ENCODE measurements at regions not wholly inside any gene's neighbourhood (a gene's known extent, or its start where the extent isn't known, plus 50 kb on each side); places are given as distances from the start of the nearest gene placed in this dataset.

DNA sequence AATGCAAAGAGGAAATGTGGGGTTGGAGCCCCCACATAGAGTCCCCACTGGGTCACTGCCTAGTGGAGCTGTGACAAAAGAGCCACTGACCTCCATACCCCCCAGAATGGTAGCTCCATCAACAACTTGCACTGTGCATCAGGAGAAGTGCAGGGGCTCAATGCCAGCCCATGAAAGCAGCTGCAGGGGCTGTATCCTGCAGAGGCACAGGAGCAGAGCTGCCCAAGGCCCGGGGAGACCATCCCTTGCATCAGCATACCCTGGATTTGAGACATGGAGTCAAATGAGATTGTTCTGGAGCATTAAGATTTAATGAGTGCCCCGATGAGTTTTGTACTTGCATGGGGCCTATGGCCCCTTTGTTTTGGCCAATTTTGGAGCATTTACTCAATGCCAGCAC, 1023.6 kb downstream of the VRK1 start:
- no peaks in the 10 kb centered on the region for H3K4me1 ChIP-seq (ENCODE audit: control insufficient read depth, insufficient read depth, low read length)
- H3K27me3 ChIP-seq (ENCODE audit: control insufficient read depth, insufficient read depth, low read length), result no peaks in the 10 kb centered on the region
- no CpG with 5 or more reads among the region's 2 CpGs for WGBS (ENCODE audit: insufficient coverage, insufficient read length)
- DNase-seq (ENCODE audit: low read depth, low spot score), result no peak
- no peaks in the 10 kb centered on the region for H3K36me3 ChIP-seq (ENCODE audit: control insufficient read depth, insufficient read depth, low read length)
- H3K9me3 ChIP-seq (ENCODE audit: control insufficient read depth, insufficient read depth, low read length), result no peaks in the 10 kb centered on the region
- H3K4me3 ChIP-seq (ENCODE audit: low read length), result no peak overlapping the region
- H3K27ac ChIP-seq (ENCODE audit: low read length), result no peak overlapping the region

DNA sequence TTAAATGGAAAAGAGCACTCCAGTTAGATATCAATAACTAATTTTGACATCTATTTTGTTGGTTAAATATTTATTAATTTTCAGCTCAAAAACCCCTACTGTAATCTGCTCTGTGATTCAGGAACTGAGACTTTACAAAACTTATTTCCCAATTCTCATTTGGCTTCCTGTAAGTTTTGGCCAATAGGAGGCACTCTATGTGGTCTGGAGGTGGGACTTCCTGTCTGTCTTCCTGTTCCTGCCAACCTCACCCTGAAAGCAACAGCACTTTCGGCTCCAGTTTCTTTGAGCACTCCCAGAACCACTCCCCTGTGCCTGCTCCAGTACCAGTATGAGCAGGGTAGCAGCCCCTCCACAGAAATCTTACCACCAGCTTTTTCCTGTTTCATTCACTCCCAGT, 1027.0 kb downstream of the VRK1 start:
- H3K27ac ChIP-seq (ENCODE audit: low read length), result no peak overlapping the region
- no peaks in the 10 kb centered on the region for H3K4me1 ChIP-seq (ENCODE audit: control insufficient read depth, insufficient read depth, low read length)
- no peak for DNase-seq (ENCODE audit: low read depth, low spot score)
- H3K27me3 ChIP-seq (ENCODE audit: control insufficient read depth, insufficient read depth, low read length), result no peaks in the 10 kb centered on the region
- H3K9me3 ChIP-seq (ENCODE audit: control insufficient read depth, insufficient read depth, low read length), result no peaks in the 10 kb centered on the region
- WGBS (ENCODE audit: insufficient coverage, insufficient read length), result no CpG with 5 or more reads among the region's 1 CpG
- H3K36me3 ChIP-seq (ENCODE audit: control insufficient read depth, insufficient read depth, low read length), result no peaks in the 10 kb centered on the region
- no peak overlapping the region for H3K4me3 ChIP-seq (ENCODE audit: low read length)

DNA sequence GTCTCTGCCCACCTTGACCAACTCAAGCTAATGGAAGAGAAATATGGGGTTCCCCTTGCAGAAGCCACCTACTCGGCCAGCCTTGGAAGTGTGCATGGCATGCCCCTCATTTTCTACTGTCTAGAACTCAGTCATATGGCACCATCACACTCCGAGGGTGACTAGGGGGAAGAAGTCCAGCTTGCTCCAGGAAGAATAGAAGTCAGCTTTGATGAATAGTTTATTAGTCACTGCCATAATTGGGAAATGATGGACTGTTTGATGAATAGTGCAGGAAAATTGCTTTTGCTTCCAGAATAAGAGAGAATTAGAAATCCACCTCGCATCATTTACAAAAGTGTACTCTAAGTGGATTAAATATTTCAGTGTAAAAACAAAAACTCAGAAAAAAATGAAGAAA, 1030.6 kb downstream of the VRK1 start:
- Histone ChIP-seq H3K27ac (ENCODE audit: low read length) (no peak overlapping the region), H3K4me1 (ENCODE audit: control insufficient read depth, insufficient read depth, low read length) (no peaks in the 10 kb centered on the region), H3K4me3 (ENCODE audit: low read length) (no peak overlapping the region), H3K27me3 (ENCODE audit: control insufficient read depth, insufficient read depth, low read length) (no peaks in the 10 kb centered on the region), H3K9me3 (ENCODE audit: control insufficient read depth, insufficient read depth, low read length) (no peaks in the 10 kb centered on the region), H3K36me3 (ENCODE audit: control insufficient read depth, insufficient read depth, low read length) (no peaks in the 10 kb centered on the region)
- no peak for DNase-seq (ENCODE audit: low read depth, low spot score)
- WGBS (ENCODE audit: insufficient coverage, insufficient read length), result no CpG with 5 or more reads among the region's 3 CpGs

DNA sequence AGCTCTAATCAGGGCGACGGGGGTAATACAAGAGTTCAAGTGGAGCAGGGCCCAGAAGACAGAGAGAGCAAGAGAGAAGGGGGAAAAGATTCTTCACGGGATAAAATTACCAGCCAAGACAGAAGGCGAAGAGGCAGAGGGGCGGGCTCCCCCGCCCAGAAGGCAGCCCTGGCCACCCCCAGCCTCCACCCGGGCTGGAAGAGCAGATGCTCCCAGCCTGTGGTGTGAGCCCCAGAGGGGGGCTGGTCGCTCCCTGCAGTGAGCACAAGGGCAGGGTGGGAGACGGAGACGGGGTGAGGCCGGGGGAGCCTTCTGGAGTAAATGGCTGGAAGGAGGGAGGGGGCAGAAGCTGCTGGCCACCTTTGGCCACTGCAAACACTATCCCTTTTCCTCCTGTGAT, 1035.6 kb downstream of the VRK1 start:
- no CpG with 5 or more reads among the region's 11 CpGs for WGBS (ENCODE audit: insufficient coverage, insufficient read length)

DNA sequence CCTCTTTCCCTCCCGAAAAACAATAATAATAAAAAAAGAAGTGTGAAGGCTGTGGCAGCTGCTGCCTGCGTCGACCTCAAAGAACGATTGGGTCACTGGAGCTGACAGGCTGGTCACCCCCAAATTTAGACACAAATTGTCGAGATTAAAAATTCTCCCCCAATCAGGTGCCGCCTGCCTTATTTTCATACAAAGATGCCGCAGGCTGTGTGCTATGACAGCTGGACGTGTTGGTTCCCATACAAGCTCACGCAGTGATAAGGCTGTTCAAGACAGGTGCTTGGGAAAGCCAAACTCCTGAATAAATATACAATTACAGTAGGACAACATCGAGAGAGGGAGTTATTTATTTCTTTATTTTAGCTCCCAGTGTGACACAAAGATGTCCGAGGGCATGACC, 1041.8 kb downstream of the VRK1 start:
- Histone ChIP-seq H3K27me3 (ENCODE audit: control insufficient read depth, insufficient read depth, low read length) (no peaks in the 10 kb centered on the region), H3K36me3 (ENCODE audit: control insufficient read depth, insufficient read depth, low read length) (no peaks in the 10 kb centered on the region), H3K27ac (ENCODE audit: low read length) (no peak overlapping the region), H3K4me3 (ENCODE audit: low read length) (no peak overlapping the region), H3K9me3 (ENCODE audit: control insufficient read depth, insufficient read depth, low read length) (no peaks in the 10 kb centered on the region), H3K4me1 (ENCODE audit: control insufficient read depth, insufficient read depth, low read length) (peaks cover 1% of the 10 kb centered on the region; the same call in 1 of the 2 replicates)
- no peak for DNase-seq (ENCODE audit: low read depth, low spot score)
- WGBS (ENCODE audit: insufficient coverage, insufficient read length), result no CpG with 5 or more reads among the region's 11 CpGs

More for the DNA sequence above, 1035.6 kb downstream of the VRK1 start:
- H3K4me3 ChIP-seq (ENCODE audit: low read length), result no peak overlapping the region
- no peak for DNase-seq (ENCODE audit: low read depth, low spot score)
- H3K36me3 ChIP-seq (ENCODE audit: control insufficient read depth, insufficient read depth, low read length), result no peaks in the 10 kb centered on the region
- no peaks in the 10 kb centered on the region for H3K27me3 ChIP-seq (ENCODE audit: control insufficient read depth, insufficient read depth, low read length)
- H3K27ac ChIP-seq (ENCODE audit: low read length), result no peak overlapping the region
- H3K9me3 ChIP-seq (ENCODE audit: control insufficient read depth, insufficient read depth, low read length), result no peaks in the 10 kb centered on the region
- H3K4me1 ChIP-seq (ENCODE audit: control insufficient read depth, insufficient read depth, low read length), result no peaks in the 10 kb centered on the region

DNA sequence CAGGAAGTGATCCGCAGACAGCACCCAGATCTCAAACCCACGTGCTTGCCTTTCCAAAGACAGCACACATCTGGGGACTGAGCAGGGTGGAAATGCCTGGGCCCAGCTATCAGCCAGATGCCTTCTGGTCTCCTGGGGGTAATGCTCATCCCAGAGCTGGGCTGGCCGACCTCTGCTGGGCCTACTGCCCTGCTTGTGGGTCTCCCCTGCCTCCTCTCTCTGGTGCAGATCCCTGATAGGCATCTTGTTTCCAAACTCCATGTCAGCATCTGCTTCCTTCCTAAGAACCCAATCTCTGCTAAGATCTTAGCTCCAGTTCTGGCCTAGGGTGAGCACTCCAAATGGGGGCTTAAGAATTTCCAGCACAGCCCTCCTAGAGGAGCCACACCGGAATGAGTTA, 1043.0 kb downstream of the VRK1 start:
- no peak overlapping the region for H3K4me3 ChIP-seq (ENCODE audit: low read length)
- no peak for DNase-seq (ENCODE audit: low read depth, low spot score)
- no peak overlapping the region for H3K27ac ChIP-seq (ENCODE audit: low read length)
- H3K9me3 ChIP-seq (ENCODE audit: control insufficient read depth, insufficient read depth, low read length), result no peaks in the 10 kb centered on the region
- H3K4me1 ChIP-seq (ENCODE audit: control insufficient read depth, insufficient read depth, low read length), result peaks cover 1% of the 10 kb centered on the region; the same call in 1 of the 2 replicates
- H3K36me3 ChIP-seq (ENCODE audit: control insufficient read depth, insufficient read depth, low read length), result no peaks in the 10 kb centered on the region
- no peaks in the 10 kb centered on the region for H3K27me3 ChIP-seq (ENCODE audit: control insufficient read depth, insufficient read depth, low read length)
- no CpG with 5 or more reads among the region's 4 CpGs for WGBS (ENCODE audit: insufficient coverage, insufficient read length)

DNA sequence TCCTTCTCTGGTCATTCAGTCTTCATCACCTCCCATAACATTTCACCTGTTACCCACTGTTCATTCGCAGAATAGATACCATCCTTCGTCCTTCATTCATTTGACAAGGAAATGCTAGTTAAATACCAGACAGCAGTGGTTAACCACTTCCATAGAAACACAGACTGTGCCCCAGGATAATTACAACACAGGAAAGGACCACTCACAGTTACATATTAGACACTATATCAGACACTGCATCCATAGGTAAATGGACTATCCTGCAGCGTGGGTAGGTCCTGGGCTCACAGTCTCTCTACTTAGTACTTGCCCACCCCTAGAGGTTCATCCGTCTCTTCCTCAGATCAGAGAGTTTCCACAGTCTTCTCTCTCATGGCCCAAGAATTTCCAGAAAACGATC, 1044.6 kb downstream of the VRK1 start:
- Histone ChIP-seq H3K36me3 (ENCODE audit: control insufficient read depth, insufficient read depth, low read length) (no peaks in the 10 kb centered on the region), H3K9me3 (ENCODE audit: control insufficient read depth, insufficient read depth, low read length) (no peaks in the 10 kb centered on the region), H3K27ac (ENCODE audit: low read length) (no peak overlapping the region), H3K4me3 (ENCODE audit: low read length) (no peak overlapping the region), H3K4me1 (ENCODE audit: control insufficient read depth, insufficient read depth, low read length) (peaks cover 1% of the 10 kb centered on the region; the same call in 1 of the 2 replicates), H3K27me3 (ENCODE audit: control insufficient read depth, insufficient read depth, low read length) (no peaks in the 10 kb centered on the region)
- WGBS (ENCODE audit: insufficient coverage, insufficient read length), result no CpG with 5 or more reads among the region's 5 CpGs
- DNase-seq (ENCODE audit: low read depth, low spot score), result no peak

DNA sequence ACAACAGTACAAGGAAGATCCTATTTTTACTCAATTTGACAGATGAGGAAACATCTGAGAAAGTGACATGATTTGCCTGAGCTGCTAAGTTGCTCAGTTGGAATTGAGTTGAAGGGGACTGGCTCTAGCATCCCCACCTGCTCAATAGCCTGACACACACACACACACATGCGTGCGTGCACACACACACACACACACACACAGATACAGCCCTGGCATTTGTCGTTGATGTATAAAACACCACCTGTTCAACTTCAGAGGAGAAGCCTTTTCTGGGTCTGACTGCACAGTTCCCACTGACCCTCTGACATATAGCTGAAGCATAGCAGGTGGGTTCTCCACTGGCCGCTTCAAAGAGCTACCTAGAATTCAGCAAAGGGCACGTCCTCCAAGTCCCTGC, 1045.9 kb downstream of the VRK1 start:
- DNase-seq (ENCODE audit: low read depth, low spot score), result no peak
- H3K4me3 ChIP-seq (ENCODE audit: low read length), result no peak overlapping the region
- WGBS (ENCODE audit: insufficient coverage, insufficient read length), result no CpG with 5 or more reads among the region's 5 CpGs
- H3K27ac ChIP-seq (ENCODE audit: low read length), result no peak overlapping the region
- H3K4me1 ChIP-seq (ENCODE audit: control insufficient read depth, insufficient read depth, low read length), result peaks cover 1% of the 10 kb centered on the region; the same call in 1 of the 2 replicates
- H3K9me3 ChIP-seq (ENCODE audit: control insufficient read depth, insufficient read depth, low read length), result no peaks in the 10 kb centered on the region
- H3K27me3 ChIP-seq (ENCODE audit: control insufficient read depth, insufficient read depth, low read length), result no peaks in the 10 kb centered on the region
- H3K36me3 ChIP-seq (ENCODE audit: control insufficient read depth, insufficient read depth, low read length), result no peaks in the 10 kb centered on the region

DNA sequence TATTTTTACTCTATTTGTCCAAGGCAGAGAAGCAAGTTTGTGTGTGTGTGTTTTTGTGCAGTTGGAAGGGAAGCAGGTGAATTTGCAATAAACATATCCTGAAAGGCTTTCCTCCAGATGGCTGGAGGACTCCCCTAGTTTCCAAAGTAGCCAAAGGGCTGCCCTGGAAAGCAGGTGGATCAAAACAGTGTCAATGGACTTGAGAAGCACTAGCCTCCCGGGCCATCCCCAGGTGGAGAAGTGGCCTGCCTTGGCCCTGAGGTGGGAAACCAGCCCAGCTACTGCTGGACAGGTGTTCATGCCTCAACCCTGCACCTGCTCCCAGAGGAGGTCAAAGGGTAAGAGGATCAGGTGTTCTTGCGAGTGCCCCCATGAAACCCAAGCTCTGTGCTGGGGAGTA, 1046.9 kb downstream of the VRK1 start:
- Histone ChIP-seq H3K9me3 (ENCODE audit: control insufficient read depth, insufficient read depth, low read length) (no peaks in the 10 kb centered on the region), H3K4me1 (ENCODE audit: control insufficient read depth, insufficient read depth, low read length) (no peaks in the 10 kb centered on the region), H3K27ac (ENCODE audit: low read length) (no peak overlapping the region), H3K4me3 (ENCODE audit: low read length) (no peak overlapping the region), H3K27me3 (ENCODE audit: control insufficient read depth, insufficient read depth, low read length) (no peaks in the 10 kb centered on the region), H3K36me3 (ENCODE audit: control insufficient read depth, insufficient read depth, low read length) (no peaks in the 10 kb centered on the region)
- WGBS (ENCODE audit: insufficient coverage, insufficient read length), result no CpG with 5 or more reads among the region's 2 CpGs
- DNase-seq (ENCODE audit: low read depth, low spot score), result no peak

DNA sequence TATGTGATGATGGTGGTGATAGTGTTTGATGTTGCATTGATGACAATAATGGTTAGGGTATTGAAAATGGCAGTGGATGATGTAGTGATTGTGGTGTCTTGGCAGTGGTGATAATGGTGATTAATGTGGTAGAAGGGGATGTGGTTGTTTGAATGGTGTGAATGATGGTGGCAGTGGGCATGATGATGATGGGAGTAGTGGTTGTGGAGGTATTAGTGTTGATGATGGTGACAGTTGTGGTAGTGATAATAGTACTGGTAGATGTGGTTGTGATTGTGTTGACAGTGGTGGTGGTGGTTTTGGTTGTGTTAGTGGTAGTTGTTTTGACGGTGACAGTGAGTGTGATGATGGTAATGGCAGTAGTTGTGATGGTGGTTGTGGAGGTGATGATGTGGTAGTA, 1049.0 kb downstream of the VRK1 start:
- H3K27me3 ChIP-seq (ENCODE audit: control insufficient read depth, insufficient read depth, low read length), result no peaks in the 10 kb centered on the region
- DNase-seq (ENCODE audit: low read depth, low spot score), result no peak
- H3K36me3 ChIP-seq (ENCODE audit: control insufficient read depth, insufficient read depth, low read length), result no peaks in the 10 kb centered on the region
- WGBS (ENCODE audit: insufficient coverage, insufficient read length), result 100% methylated on average over 1 of the region's 1 CpG
- H3K4me1 ChIP-seq (ENCODE audit: control insufficient read depth, insufficient read depth, low read length), result no peaks in the 10 kb centered on the region
- H3K9me3 ChIP-seq (ENCODE audit: control insufficient read depth, insufficient read depth, low read length), result no peaks in the 10 kb centered on the region
- H3K4me3 ChIP-seq (ENCODE audit: low read length), result no peak overlapping the region
- no peak overlapping the region for H3K27ac ChIP-seq (ENCODE audit: low read length)

DNA sequence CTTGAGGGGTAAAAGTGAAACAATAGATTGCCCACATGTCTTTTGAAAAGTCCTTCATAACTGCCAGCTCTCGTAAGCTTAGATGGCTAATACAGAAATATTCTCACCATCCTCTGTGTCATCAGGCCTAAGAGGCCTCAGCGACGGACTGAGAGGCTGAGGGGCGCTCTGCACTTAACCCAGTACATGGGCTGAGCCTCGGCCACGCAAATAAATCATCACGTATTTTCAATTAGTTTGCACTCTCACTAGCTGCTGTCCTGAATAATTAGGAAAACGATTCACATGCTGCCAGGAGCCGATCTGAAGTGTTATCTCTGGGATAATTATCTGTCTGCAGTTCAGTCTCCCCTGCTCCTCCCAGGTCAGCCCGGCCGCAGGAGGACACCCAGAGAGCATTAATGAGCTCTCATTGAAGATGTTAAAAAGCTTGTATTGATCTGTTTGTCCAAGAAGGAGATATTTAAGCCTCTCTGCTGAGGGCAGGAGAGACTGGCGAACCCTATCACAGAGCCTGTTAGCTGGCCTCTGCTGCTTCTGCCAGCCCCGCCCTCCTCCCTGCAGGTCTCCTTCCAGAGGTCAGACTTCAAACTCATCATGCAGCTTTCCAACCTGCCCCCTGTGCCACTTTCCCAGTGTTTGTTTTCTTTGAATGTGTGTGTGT, 1051.3 kb downstream of the VRK1 start:
- Histone ChIP-seq H3K27ac (ENCODE audit: low read length) (no peak overlapping the region), H3K36me3 (ENCODE audit: control insufficient read depth, insufficient read depth, low read length) (no peaks in the 10 kb centered on the region), H3K4me1 (ENCODE audit: control insufficient read depth, insufficient read depth, low read length) (no peaks in the 10 kb centered on the region; the same call in 1 of the 2 replicates), H3K9me3 (ENCODE audit: control insufficient read depth, insufficient read depth, low read length) (no peaks in the 10 kb centered on the region), H3K4me3 (ENCODE audit: low read length) (no peak overlapping the region), H3K27me3 (ENCODE audit: control insufficient read depth, insufficient read depth, low read length) (no peaks in the 10 kb centered on the region)
- DNase-seq (ENCODE audit: low read depth, low spot score), result no peak
- WGBS (ENCODE audit: insufficient coverage, insufficient read length), result no CpG with 5 or more reads among the region's 13 CpGs
